ENCODE measurements at regions not wholly inside any gene's neighbourhood (a gene's known extent, or its start where the extent isn't known, plus 50 kb on each side); places are given as distances from the start of the nearest gene placed in this dataset.

- H3K4me1 ChIP-seq (ENCODE audit: insufficient read depth, low read length): no peaks in the 10 kb centered on the region
- H3F3A ChIP-seq (ENCODE audit: low read length, unreplicated experiment): no peaks in the 10 kb centered on the region
- no peak overlapping the region for H3K27ac ChIP-seq (ENCODE audit: low read length)
- H3K36me3 ChIP-seq (ENCODE audit: low read depth, low read length): no peaks in the 10 kb centered on the region
- intact Hi-C loops (cut with micrococcal nuclease): no loop called here
- CTCF ChIA-PET: no interaction called here
- ATAC-seq: no peak
- no peak for DNase-seq
- H3K4me2 ChIP-seq (ENCODE audit: low read length): no peak overlapping the region
- H3K9me3 ChIP-seq (ENCODE audit: low read length): no peaks in the 10 kb centered on the region
- H3K4me3 ChIP-seq (ENCODE audit: low read length): no peak overlapping the region
- POLR2A ChIA-PET (ENCODE audit: unreplicated experiment): no interaction called here
- no TSS peak for BruUV-seq (replicated peaks)
- no peak overlapping the region for H3K9ac ChIP-seq (ENCODE audit: low read length)
- H3K27me3 ChIP-seq (ENCODE audit: low read length): no peaks in the 10 kb centered on the region
- H3K79me2 ChIP-seq (ENCODE audit: low read length): no peaks in the 10 kb centered on the region
- H2AFZ ChIP-seq (ENCODE audit: low read length): no peak overlapping the region
- H3K9me2 ChIP-seq (replicated peaks; ENCODE audit: low read length): no peaks in the 10 kb centered on the region
- no peaks in the 10 kb centered on the region for H4K20me1 ChIP-seq (ENCODE audit: low read length)
- no peak for TF ChIP-seq EZH2phosphoT487 (IDR thresholded peaks at IDR 0.05; ENCODE audit: borderline replicate concordance, low read length)
- no peak for TF ChIP-seq CTCF (conservative IDR thresholded peaks at IDR 0.05; ENCODE audit: low read depth, low read length)
- TF ChIP-seq EZH2 (IDR thresholded peaks at IDR 0.05; ENCODE audit: low read length, unreplicated experiment): no peak
These were observed 627.4 kb upstream of the NDST4 start for GRCh38 chr4:115740806-115741205.

GRCh38 chr4:115729739-115730266 lies 616.4 kb upstream of the NDST4 start:
- Histone ChIP-seq H2AFZ (ENCODE audit: low read length) (no peak overlapping the region), H3K9ac (ENCODE audit: low read length) (no peak overlapping the region), H3K4me2 (ENCODE audit: low read length) (no peak overlapping the region), H3K27ac (ENCODE audit: low read length) (no peak overlapping the region), H3F3A (ENCODE audit: low read length, unreplicated experiment) (no peaks in the 10 kb centered on the region), H3K9me2 (replicated peaks; ENCODE audit: low read length) (no peaks in the 10 kb centered on the region), H3K4me1 (ENCODE audit: insufficient read depth, low read length) (no peaks in the 10 kb centered on the region), H3K36me3 (ENCODE audit: low read depth, low read length) (no peaks in the 10 kb centered on the region), H4K20me1 (ENCODE audit: low read length) (no peaks in the 10 kb centered on the region), H3K79me2 (ENCODE audit: low read length) (no peaks in the 10 kb centered on the region), H3K9me3 (ENCODE audit: low read length) (no peaks in the 10 kb centered on the region), H3K4me3 (ENCODE audit: low read length) (no peak overlapping the region), H3K27me3 (ENCODE audit: low read length) (no peaks in the 10 kb centered on the region)
- TF ChIP-seq EZH2 (IDR thresholded peaks at IDR 0.05; ENCODE audit: low read length, unreplicated experiment) (no peak), CTCF (conservative IDR thresholded peaks at IDR 0.05; ENCODE audit: low read depth, low read length) (no peak), EZH2phosphoT487 (IDR thresholded peaks at IDR 0.05; ENCODE audit: borderline replicate concordance, low read length) (no peak)
- BruUV-seq (replicated peaks): no TSS peak
- DNase-seq: no peak
- CTCF ChIA-PET: no interaction called here
- no peak for ATAC-seq
- intact Hi-C loops (cut with micrococcal nuclease): no loop called here
- POLR2A ChIA-PET (ENCODE audit: unreplicated experiment): no interaction called here

GRCh38 chr4:115723621-115724020 lies 610.2 kb upstream of the NDST4 start:
- no peaks in the 10 kb centered on the region for H3K79me2 ChIP-seq (ENCODE audit: low read length)
- no peak overlapping the region for H3K4me2 ChIP-seq (ENCODE audit: low read length)
- TF ChIP-seq EZH2 (IDR thresholded peaks at IDR 0.05; ENCODE audit: low read length, unreplicated experiment): no peak
- TF ChIP-seq EZH2phosphoT487 (IDR thresholded peaks at IDR 0.05; ENCODE audit: borderline replicate concordance, low read length): no peak
- TF ChIP-seq CTCF (conservative IDR thresholded peaks at IDR 0.05; ENCODE audit: low read depth, low read length): no peak
- DNase-seq (no peak), ATAC-seq (no peak)
- CTCF ChIA-PET: no interaction called here
- H3K4me3 ChIP-seq (ENCODE audit: low read length): no peak overlapping the region
- no peak overlapping the region for H3K9ac ChIP-seq (ENCODE audit: low read length)
- no peaks in the 10 kb centered on the region for H3K9me2 ChIP-seq (replicated peaks; ENCODE audit: low read length)
- no peaks in the 10 kb centered on the region for H4K20me1 ChIP-seq (ENCODE audit: low read length)
- H3K27me3 ChIP-seq (ENCODE audit: low read length): no peaks in the 10 kb centered on the region
- POLR2A ChIA-PET (ENCODE audit: unreplicated experiment): no interaction called here
- H3K4me1 ChIP-seq (ENCODE audit: insufficient read depth, low read length): no peaks in the 10 kb centered on the region
- H3F3A ChIP-seq (ENCODE audit: low read length, unreplicated experiment): no peaks in the 10 kb centered on the region
- H3K36me3 ChIP-seq (ENCODE audit: low read depth, low read length): no peaks in the 10 kb centered on the region
- H3K9me3 ChIP-seq (ENCODE audit: low read length): no peaks in the 10 kb centered on the region
- intact Hi-C loops (cut with micrococcal nuclease): no loop called here
- H3K27ac ChIP-seq (ENCODE audit: low read length): no peak overlapping the region
- H2AFZ ChIP-seq (ENCODE audit: low read length): no peak overlapping the region
- no TSS peak for BruUV-seq (replicated peaks)

Measured in PC-3 (cell line).